ENCODE measurements at regions not wholly inside any gene's neighbourhood (a gene's known extent, or its start where the extent isn't known, plus 50 kb on each side); places are given as distances from the start of the nearest gene placed in this dataset.

DNA sequence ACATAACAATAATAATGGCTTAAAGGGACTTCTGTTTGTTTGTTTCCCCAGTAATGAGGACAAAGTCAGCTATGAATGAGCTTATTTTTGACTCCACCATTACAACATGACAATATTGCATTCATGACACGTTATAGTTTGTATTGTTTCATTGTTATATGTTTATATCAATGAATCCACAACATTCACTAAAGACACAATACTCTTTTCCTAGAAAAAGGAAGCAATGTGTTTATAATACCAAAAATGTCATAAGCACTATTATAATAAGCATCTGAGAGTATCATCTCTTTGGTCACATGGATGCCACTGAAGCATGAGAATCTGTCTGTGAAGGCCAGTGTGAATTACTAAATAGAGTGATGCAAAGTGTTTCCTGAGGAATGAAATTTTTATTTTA lies 1026.9 kb upstream of the C9orf72 start:
- no peak for TF ChIP-seq KDM1A (IDR thresholded peaks at IDR 0.05; ENCODE audit: borderline replicate concordance)
- TF ChIP-seq, protein P1, sequence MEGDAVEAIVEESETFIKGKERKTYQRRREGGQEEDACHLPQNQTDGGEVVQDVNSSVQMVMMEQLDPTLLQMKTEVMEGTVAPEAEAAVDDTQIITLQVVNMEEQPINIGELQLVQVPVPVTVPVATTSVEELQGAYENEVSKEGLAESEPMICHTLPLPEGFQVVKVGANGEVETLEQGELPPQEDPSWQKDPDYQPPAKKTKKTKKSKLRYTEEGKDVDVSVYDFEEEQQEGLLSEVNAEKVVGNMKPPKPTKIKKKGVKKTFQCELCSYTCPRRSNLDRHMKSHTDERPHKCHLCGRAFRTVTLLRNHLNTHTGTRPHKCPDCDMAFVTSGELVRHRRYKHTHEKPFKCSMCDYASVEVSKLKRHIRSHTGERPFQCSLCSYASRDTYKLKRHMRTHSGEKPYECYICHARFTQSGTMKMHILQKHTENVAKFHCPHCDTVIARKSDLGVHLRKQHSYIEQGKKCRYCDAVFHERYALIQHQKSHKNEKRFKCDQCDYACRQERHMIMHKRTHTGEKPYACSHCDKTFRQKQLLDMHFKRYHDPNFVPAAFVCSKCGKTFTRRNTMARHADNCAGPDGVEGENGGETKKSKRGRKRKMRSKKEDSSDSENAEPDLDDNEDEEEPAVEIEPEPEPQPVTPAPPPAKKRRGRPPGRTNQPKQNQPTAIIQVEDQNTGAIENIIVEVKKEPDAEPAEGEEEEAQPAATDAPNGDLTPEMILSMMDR (IDR thresholded peaks at IDR 0.05 in 2 of 3, conservative IDR thresholded peaks at IDR 0.05 in 1 of 3; ENCODE audit: control insufficient read depth in 2 of 3, extremely low read depth in 1 of 3, insufficient read depth in 1 of 3, low read depth in 3 of 3, low read length in 3 of 3), result no peak
- TF ChIP-seq NRF1 (conservative IDR thresholded peaks at IDR 0.05; ENCODE audit: low read depth, low read length), result no peak
- no peak for TF ChIP-seq YBX1 (IDR thresholded peaks at IDR 0.05)
- TF ChIP-seq KAT2A (conservative IDR thresholded peaks at IDR 0.05; ENCODE audit: control insufficient read depth, low read depth, low read length), result no peak
- TF ChIP-seq MEF2B (IDR thresholded peaks at IDR 0.05; ENCODE audit: partially characterized antibody, poor library complexity, severe bottlenecking), result no peak
- TF ChIP-seq, protein P2, sequence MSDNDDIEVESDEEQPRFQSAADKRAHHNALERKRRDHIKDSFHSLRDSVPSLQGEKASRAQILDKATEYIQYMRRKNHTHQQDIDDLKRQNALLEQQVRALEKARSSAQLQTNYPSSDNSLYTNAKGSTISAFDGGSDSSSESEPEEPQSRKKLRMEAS (IDR thresholded peaks at IDR 0.05; ENCODE audit: low read depth, low read length), result no peak
- TF ChIP-seq POLR2AphosphoS5 (IDR thresholded peaks at IDR 0.05; ENCODE audit: low read length), result no peak
- TF ChIP-seq ESRRA (IDR thresholded peaks at IDR 0.05; ENCODE audit: low read length), result no peak
- no peak for TF ChIP-seq SMAD1 (IDR thresholded peaks at IDR 0.05; ENCODE audit: low read depth, partially characterized antibody)
- TF ChIP-seq LARP7 (IDR thresholded peaks at IDR 0.05), result no peak
- TF ChIP-seq ZNF274 (IDR thresholded peaks at IDR 0.05; ENCODE audit: insufficient read depth, insufficient read length), result no peak
